ENCODE measurements at regions not wholly inside any gene's neighbourhood (a gene's known extent, or its start where the extent isn't known, plus 50 kb on each side); places are given as distances from the start of the nearest gene placed in this dataset.
"Not testable (repeated sequence)": the region's sequence is repeated elsewhere in the genome, so short reads cannot be mapped to it uniquely, and the experiment has no call there.

DNA sequence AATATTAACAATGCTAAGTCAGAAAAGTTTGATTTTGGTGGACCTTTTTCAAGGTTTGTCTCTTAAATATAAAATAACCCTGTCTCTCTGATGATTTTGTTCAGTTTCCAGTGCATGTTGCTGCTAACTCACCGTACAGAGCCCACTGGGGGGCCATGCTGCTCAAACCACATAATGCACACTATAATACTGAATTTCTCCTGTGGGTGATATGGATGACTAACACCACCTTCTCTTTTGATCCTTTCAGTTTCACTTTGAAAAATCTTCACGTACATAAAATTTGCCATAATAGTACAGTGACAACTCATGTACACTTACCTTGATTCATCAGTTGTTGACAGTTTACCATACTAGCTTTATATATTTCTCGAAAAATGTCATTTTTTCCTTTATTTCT is 506.6 kb upstream of the MAN1A1 start:
- DNase-seq = peak in 1 of 2 experiments; percentile 0

DNA sequence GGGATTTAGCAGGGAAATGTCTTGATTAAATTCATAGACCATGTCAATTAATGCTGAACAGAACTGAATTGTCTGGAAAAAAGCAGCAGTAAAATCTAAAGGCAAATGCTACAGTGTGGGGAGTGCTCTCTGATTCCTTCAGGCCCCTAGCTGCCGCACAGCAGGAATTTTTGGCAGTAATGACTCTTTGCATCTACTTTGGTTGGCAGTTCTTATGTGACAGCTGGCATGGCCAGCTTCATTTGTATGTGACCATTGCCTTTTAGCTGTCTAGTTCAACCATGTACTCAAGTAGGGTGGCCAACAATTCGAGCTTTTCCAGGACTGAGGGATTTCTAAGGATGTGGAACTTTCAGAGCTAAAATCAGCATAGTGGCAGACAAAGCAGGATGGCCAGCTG is 499.1 kb upstream of the MAN1A1 start:
- DNase-seq = no peak

DNA sequence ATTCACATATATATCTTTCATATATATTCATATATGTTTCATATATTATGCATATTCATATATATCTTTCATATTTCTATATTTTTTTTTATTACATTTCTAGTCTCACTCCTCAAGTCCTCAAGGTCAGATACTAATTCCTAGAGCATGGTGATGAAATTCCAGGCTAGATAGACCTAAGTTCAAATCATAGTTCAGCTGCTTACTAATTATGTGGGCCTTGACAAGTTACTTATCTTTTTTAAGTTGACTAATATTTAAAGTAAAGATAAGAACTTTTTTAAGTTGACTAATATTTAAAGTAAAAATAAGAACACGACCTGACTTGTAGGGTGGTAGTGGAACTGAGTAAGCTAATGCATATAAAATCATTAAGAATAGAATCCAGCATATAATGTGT is 495.6 kb upstream of the MAN1A1 start:
- no peak for DNase-seq

DNA sequence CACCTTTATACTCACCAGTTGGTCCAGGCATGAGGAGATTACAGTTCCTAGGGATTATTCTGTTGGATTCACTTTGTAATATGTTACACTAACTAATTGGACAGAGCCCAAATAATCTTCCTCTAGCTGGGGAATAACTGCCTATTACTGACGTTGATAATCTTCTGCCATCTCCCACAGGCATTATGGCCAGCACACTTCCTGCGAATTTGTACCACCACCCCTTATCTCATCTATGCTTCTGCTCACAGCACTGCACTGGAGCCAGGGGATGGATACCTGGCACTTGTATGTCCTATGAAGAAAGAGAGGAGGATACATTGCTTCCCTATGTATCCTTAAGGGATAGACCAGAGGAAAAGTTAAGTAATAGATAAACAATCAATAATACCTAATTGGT is 494.8 kb upstream of the MAN1A1 start:
- DNase-seq = no peak

DNA sequence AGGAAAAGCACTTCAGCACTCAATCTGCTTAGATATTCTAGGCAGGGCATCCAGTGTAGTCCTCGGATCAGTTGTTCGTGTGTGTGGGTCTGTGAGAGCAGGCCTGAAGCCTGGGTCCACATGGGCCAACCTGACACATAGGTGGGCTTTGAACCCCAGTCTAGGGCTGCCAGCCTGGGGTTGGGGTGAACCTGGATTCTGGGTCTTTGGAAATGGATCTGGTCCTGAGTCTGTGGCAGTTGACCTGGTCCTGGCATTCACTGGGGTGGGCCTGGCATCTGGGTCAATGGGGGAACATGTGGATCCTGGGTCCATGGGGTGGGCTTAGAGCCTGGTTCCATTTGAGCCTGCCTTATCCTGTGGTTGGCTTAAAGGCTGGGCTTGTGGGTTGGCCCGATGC is 492.6 kb upstream of the MAN1A1 start:
- no peak for DNase-seq

DNA sequence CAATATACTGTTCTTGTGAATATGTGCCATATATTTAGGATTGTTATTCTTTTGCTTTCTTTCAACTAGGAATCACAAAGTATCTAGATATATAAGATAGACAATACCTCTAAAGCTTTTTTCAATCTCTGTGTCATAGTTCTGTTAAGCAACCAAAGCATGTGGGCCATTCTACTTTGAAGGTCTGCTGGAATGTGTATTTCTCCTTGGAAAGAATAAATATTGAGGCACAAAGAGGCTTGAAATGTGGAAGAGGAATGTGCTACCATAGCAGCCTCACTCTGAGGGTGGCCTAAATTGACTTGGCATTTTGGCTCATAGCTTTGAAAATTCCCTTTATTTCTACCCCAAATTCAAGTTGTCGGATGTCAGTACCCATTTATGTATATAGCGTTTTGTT is 488.5 kb upstream of the MAN1A1 start:
- DNase-seq = no peak

DNA sequence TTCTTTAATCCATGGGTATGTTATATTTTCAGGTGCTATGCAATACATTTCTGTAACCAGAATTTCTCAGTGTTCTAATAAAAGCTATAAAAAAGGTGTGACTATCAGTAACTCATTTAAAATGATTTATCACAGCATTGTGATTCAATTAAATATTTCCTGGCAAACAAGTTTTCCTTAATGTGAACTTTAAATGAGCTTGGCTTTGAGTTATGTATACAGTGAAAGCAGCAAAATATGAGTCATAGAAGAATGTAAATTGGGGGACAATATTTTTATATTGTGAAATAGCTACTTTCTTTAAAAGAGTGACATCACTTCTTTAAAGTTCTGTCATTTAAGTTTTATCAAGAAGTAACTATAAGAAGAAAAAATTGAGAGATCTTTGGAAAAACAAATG is 484.9 kb upstream of the MAN1A1 start:
- no peak for DNase-seq

DNA sequence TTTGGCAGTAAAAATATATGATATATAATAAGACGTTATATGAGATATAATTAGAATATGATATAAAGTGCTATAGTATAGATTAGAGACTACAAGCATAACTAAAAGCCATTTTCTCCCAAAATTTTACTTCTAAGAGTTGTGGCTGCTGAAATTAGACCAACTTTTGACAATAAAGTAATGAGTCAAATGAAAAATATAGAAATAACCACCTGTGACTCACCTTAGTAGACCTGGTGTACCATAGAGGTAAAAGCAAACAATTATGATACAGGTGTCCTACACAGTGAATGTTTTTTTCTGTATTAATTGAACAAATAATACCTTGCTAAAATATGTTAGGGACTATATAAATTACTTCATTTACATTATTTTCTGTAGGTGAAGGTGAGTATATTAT is 482.9 kb upstream of the MAN1A1 start:
- no peak for DNase-seq

DNA sequence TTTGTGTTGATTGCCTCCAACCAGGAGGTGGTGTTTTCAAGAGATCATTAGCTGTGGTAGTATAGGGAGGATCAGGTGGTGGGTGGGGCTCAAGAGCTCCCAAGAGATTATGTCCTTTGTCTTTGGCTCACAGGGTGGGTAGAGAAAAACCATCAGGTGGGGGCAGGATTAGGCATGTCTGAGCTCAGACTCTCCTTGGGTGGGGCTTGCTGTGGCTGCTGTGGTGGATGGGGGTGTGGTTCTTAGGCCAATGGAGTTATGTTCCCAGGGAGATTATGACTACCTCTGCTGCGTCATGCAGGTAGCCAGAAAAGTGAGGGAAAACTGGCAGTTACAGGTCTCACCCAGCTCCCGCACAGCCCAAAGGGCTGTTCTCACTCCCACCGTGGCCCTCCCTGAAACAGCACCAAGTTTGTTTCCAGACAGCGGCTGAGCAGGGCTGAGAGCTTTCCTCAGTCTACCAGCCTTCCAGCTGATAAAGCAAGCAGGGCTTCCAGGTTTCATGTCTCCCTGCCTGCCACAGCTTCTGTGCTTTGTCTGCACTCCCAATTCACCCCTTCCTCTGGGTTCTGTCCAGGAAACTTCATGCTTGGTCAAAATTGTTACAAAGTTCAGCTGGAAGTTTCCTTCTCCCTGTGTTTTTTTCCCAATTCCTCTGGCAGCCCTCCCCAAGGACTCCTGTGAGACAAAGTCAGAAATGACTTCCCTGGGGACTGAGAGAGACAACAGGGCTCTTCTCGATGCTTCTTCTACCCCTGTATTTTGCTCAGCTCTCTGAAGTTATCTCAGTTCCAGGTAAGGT is 481.1 kb upstream of the MAN1A1 start:
- no peak for DNase-seq

DNA sequence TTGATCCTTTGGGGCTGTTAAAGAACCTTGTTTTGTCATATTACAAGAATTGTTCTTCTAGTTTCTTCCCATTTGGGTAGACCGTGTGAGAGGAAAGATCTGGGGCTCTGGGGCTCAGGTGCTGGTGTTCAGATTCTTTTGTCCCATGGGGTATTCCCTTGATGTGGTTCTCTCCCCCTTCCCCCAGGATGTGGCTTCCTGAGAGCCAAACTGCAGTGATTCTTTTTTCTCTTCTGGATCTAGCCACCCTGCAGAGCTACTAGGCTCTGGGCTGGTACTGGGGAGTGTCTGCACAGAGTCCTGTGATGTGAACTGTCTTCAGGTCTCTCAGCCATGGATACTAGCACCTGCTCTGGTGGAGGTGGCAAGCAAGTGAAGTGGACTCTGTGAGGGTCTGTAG is 480.5 kb upstream of the MAN1A1 start:
- no peak for DNase-seq

DNA sequence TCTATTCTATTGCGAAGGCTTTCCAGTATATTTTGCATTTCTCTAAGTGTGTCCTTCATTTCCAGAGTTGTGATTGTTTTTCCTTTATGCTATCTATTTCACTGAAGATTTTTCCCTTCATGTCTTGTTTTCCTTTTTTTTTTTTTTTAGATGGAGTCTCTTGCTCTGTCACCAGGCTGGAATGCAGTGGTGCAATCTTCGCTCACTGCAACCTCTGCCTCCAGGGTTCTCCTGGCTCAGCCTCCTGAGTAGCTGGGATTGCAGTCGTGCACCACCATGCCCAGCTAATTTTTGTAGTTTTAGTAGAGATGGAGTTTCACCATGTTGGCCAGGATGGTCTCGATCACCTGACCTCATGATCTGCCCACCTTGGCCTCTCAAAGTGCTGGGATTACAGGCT is 479.9 kb upstream of the MAN1A1 start:
- not testable (repeated sequence) for DNase-seq

DNA sequence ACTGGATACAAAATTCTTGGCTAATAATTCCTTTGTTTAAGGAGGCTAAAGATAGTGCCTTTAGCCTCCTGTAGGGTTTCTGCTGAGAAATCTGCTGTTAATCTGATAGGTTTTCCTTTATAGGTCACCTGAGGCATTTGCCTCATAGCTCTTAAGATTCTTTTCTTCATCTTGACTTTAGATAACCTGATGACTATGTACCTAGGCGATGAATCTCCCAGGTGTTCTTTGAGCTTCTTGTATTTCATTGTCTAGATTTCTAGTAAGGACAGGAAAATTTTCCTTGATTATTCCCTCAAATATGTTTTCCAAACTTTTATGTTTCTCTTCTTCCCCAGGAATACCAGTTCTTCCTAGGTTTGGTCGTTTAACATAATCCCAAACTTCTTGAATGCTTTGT is 479.4 kb upstream of the MAN1A1 start:
- DNase-seq = no peak

DNA sequence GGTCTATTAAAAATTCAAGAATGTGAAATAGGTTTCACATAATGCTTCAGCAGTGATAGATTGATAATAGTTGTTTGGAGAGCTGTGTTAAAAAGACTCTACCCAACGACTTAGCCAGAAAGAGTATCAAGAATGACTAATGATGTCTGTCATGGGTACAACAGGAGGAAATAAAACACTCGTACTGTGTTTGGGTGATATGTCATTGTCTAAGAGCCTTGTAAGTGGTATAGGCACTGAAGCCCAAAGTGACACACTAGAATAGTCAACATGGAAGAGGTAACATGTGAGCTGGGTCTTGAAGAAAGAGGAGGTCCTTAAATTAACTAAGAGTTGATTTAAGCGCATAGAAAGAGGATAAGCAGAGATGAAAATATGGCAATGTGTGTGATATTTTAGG is 471.8 kb upstream of the MAN1A1 start:
- DNase-seq = no peak

DNA sequence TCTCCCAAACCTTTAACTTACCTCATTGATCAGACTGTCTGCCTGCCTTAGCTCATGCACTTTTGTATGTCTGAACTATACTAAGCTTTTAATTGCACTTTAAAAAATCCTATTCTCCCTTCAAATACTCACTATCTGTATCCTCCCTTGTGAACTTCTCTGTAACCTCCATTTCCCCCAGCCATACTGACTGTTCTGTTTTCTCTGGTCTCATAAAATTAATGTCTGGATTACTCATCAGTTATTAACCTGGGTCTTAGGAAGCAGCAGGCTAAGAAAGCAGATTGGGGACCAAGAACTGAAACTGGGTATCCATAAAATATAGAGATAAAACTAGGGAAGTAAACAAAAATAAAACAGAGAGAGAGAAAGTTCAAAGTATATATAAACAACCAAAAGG is 469.3 kb upstream of the MAN1A1 start:
- DNase-seq = no peak

DNA sequence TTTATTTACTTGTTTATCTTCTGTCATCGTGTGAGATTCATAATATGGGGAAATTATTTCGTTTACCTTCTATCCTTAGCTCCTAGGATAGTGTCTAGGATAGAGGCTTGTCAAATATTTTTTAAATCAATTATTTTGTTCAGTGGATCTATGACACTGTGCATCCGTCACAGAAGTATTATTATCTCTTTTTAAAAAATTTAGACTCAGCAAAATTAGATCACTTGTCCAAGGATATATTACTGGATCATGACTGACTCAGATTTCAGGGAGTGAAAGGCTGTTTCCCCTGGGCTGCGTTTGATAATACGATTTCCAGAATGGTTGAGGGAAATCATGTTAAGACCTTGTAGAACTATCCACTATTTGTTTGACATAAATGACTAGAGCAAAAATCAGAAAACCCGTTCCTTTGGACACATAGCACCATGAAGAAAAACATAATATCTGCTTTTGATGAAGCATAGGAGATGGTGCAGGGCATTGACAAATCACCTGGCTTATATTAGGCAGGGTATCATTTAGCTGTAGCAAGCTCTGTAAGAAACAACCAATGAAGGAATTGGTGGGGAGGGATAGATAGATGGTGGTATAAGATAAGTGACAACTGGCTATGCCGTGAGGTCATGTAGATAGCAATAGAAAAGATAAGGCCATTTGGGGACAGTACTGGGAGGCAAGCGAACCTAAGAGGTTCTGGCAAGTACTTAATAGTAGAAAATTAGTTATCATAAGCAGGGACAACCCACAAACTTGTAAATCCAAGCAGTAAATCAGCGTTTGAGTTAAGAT is 465.2 kb upstream of the MAN1A1 start:
- DNase-seq = no peak

DNA sequence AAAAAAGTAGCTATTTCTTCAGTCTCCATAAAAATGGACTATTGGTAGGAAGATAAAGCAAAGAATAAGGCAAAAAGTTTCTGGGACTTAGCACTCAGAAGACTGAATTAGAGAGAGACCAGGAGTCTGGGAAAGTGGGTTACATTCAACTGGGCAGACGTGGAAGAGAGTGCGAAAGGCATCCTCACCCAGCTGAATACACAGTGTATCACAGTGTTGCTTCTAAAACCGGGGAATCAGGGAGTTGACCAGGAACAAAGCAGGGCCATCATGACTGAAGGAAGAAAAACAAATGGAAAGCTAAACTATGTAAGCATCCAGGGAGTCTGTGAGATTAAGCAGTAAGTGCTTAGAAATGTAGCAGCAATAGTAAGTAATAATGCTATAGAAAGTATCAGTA is 452.9 kb upstream of the MAN1A1 start:
- DNase-seq = no peak

DNA sequence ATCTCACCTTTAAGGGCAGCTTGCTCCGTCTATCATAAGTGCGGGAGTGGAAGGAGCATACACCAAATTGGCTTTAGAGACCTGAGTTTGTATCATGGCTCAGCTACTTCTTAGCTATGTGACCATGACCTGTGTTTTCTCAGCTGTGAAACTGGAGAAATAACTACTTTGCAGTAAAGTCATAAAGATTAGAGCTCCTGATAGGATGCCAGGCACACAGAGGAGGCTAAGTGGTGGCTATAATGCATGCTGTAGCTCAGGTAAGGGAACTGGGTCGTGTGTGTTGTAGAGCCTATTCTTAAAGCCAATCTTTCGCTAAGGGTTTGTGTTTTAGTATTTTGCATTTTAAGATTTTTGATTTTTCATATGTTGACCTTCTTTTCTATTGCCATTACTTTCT is 451.5 kb upstream of the MAN1A1 start:
- DNase-seq = no peak

DNA sequence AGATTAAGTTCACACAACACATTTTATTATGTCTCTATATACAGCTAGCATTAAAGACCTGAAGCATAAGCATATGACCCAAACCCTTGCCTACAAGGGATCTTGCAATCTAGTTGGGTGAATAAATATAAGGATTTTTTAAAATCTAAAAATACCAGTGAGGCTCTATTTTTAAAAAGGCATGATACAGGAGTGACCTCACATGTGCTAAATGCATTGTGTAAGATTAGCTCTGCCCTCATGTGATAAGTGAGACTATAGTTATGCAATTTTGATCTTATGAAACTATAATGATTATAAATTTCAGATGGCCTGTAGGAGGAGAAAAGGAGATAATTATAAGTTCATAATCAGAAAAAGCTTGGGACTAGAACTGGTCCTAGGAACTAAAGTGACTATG is 451.0 kb upstream of the MAN1A1 start:
- DNase-seq = no peak

DNA sequence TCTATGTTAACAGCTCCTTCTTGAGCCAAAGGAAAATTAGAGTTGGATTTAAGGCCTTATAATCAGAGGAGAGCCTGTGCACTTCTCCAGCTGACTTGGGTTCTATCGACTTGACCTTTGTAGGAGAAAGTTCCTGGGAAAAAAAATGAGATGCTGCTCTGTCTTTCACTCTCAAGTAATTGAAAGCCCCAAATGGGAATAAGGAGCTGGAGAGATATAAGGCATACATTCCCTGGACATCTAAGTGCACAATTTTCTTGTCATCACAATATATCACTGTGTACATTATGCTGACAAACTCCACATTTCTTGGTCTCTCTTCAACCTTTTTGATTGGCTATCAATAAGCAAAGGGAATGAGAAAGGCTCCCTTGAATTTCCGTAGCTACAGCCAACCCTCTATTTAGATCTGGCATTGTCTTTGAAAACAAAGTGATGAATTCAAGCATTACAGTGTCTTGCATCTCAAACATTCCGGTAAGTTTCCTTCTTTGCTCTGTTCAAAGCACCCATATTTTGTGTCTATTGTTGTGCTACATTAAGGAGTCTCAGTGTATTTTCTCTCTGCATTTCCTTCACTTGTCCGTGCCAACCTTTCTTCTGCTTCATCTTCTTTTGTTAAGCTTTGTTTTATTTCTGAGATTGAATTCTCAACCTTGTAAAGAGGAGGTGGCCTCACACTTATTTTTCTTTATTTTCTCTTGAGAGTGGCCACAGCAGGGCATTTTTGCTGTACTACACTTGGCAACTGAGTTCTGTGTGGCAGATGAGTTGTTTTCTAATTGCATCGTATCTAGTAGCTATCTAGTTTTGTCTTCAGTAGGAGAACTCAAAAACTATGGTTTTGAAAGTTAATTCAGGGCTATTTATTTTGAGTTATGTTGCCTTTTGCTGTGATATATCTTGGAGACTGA is 450.3 kb upstream of the MAN1A1 start:
- no peak for DNase-seq

DNA sequence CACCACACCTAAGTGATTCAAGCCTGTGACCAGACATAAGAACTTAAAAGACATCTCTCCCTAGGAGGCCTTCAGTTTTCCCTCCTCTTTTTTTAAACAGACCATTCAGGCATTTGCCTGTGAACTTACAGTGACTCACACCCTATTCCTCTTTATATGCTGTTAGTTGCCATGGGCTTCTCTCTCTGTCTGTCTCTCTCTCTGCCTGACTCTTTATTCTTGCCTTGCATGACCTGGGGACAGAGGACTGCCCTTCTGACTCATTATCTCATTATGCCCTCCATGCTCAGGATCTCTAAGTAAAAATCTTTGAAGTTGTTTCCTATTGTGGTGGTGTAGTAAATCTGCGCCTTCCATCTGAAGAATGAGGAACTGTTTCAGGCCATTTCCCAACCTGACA is 442.2 kb upstream of the MAN1A1 start:
- no peak for DNase-seq

DNA sequence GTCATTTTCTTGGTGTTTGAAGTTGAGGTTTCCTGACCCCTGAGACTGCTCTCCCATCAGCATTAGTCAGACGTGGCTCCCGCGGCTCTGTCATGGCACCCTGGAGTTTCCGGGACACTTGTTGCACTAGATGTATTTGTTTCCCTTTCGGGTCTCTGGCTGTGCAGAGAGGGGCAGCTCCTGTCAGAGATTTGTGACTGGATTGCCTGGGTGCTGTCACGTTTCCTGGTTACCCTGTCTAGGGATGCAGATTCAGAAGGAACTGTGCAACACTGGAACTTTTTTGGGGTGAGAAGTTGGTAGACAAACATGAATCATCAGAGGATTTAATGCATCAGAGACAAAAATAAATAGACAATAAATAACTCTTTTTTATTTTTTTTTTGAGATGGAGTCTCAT is 431.8 kb upstream of the MAN1A1 start:
- DNase-seq = no peak

DNA sequence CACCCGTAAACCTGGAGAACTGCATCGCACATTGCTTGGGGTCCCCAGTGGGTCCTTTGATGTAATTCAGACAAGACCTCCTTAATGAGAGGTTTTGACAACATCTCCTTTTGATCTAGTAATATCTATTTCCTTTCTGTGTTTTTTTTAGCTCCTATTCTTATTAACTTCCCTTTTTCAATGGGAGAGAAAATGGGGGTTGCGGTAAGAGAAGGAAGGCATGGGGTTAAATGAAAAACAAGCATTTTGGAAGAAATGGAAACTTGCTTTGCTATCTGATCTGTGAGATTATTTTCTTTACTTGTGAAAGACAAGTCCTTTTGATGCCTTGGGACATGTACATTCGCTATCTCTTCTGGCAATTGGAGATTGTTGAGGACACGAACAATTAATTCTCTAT is 418.6 kb upstream of the MAN1A1 start:
- no peak for DNase-seq

DNA sequence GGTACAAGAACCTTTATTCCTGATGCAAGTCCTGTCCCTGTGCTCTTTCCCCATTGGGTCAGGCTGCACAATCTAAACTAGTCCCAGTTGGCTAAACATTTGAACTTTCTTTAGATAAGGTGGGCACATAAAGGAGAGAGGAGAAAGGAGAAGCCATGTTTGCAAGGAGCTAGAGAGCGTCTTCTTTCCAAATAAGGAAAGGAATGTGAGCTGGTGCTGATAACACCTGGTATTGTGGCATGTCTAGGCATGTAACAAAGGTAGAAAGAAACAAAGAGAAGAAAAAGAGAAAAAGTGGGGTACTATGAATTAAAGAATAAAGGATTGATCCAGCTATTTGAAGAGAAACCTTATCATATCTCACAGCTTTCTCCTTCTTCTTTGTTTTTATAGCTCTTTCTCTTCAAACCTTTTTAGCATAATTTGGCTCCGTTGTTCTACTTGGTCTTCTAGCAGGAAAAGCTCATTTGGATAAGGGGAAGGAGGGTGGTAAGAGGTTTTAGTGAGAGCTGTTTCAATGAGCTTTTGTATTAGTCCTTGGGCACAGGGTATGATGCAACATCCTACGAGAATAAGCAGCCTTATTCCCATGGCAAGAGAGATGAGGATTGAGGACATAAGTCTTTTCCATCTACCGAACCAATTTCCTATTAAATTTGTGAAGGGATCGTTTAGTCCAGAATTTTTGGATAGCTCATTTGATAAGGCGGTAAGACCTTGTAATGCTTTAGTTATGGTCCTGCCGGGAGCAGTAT is 415.5 kb upstream of the MAN1A1 start:
- no peak for DNase-seq
